ENCODE measurements at regions not wholly inside any gene's neighbourhood (a gene's known extent, or its start where the extent isn't known, plus 50 kb on each side); places are given as distances from the start of the nearest gene placed in this dataset.
"Not testable (repeated sequence)": the region's sequence is repeated elsewhere in the genome, so short reads cannot be mapped to it uniquely, and the experiment has no call there.

DNA sequence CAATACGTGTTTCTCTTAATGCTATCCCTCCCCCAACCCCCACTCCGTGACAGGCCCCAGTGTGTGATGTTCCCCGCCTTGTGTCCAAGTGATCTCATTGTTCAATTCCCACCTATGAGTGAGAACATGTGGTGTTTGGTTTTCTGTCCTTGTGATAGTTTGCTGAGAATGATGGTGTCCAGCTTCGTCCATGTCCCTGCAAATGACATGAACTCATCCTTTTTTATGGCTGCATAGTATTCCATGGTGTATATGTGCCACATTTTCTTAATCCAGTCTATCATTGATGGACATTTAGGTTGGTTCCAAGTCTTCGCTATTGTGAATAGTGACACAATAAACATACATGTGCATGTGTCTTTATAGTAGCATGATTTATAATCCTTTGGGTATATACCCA lies 52.5 kb downstream of the KIAA0408 start:
- DNase-seq (ENCODE audit: low read depth), result not testable (repeated sequence)

DNA sequence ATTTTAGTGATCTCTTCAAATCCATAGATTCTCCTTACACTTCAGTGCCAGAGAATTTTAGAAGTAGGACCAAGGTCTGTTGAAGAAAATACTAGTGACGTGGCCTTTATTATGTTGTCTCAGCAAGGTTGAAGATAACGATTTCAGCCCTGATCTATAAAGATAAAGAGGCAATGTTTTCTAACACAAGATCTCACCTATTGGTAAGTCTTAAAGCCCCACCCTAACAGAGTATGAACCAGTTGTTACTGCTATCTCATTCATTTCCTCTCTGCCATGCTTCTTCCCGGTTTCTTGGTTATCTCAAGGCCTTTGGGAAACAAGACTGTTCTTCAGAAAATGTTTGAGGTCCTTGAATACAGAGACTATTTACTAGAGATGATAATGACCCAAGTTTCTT lies 53.1 kb downstream of the KIAA0408 start:
- no peak for DNase-seq (ENCODE audit: low read depth)

DNA sequence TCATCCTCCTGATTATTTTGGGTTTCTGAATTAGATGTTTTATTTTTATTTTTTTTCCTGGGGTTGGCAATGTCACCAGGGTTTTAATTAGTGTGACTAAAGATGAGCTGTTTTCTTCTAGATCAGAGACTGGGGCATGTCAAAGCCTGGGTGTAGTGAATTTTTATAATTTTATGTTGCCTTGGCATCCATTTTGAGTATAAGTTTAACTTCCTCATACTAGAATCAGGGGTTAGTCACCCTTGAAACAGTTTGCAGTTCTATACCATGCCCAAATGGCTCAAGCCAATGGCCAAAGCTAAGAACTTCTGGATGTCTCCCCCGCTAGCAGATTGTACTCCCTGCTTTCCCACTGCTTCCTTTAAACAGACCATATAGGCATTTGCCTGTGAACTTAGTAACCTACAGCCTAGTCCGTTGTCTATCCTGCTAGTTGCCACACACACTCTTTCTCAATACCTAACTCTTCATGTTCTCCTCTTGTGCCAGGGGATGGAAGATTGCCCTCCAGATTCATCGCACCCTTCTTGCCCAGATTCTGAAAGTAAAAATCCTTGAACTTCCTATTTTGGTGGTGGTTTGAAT lies 54.5 kb downstream of the KIAA0408 start:
- DNase-seq (ENCODE audit: low read depth), result peak; percentile 5

DNA sequence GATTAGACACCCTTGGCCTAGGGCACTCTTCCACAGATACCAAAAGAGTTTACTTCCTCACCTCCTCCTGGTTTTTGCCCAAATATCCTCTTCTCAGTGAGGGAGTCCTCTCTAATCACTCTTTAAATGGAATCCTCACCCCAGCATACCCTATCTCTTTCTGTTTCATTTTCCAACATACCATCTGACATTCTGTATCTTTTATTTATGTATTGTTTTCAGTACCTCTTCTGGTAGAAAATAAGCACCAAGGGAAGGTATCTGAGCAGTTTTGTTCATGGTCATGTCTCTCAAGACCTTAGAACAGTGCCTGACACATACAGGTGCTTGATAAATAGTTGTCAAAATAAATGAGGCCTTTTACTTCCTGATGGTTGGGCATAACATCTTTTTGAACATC lies 55.1 kb downstream of the KIAA0408 start:
- no peak for DNase-seq (ENCODE audit: low read depth)

DNA sequence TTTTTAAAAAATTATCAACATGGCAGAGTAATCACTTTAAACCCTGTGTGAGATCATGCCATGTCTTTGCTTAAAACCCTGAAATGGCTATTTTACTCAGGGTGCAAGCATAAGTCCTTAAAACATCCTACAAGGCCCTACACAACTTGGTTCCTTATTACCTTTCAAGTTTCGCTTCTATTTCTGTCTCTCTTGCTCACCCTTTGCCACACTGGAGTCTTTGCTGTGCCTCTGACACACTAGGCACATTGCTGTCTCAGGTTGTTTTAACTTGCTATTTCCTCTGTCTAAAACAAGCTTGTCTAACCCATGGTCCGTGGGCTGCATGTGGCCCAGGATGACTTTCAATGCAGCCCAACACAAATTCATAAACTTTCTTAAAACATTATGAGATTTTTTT lies 55.6 kb downstream of the KIAA0408 start:
- DNase-seq (ENCODE audit: low read depth), result no peak

DNA sequence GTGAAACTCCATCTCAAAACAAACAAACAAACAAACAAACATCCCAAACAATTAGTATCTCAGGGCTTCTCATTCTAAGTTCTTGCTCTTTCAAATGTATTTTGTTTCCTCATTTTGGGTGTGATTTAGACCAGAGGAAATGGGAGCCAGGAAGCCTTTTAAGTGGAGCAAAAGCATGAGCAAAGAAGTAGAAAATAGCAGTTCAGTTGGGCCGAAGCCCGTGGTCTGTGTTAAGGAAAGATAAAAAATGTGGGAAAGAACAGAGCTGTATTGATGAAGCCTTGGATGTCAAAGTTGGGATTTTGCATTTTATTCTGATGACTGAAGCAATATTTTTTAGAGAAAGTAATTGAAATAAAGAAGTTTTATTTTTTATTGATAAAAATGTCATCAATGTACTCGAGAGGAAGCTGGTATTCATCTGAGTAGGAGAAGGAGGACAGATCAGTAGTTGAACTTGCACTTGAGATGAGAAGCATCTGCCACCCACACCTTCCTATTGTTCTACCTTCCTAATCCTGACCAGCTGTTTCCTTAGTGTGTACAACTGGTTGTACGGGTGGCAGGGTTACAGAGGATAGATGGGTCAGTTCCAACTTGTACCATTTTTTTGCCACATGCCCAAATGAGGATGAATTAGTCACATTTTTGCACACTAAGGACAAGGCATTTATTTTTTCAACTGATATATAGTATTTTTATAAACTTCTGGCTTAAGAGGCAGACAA lies 56.1 kb downstream of the KIAA0408 start:
- DNase-seq (ENCODE audit: low read depth), result no peak

DNA sequence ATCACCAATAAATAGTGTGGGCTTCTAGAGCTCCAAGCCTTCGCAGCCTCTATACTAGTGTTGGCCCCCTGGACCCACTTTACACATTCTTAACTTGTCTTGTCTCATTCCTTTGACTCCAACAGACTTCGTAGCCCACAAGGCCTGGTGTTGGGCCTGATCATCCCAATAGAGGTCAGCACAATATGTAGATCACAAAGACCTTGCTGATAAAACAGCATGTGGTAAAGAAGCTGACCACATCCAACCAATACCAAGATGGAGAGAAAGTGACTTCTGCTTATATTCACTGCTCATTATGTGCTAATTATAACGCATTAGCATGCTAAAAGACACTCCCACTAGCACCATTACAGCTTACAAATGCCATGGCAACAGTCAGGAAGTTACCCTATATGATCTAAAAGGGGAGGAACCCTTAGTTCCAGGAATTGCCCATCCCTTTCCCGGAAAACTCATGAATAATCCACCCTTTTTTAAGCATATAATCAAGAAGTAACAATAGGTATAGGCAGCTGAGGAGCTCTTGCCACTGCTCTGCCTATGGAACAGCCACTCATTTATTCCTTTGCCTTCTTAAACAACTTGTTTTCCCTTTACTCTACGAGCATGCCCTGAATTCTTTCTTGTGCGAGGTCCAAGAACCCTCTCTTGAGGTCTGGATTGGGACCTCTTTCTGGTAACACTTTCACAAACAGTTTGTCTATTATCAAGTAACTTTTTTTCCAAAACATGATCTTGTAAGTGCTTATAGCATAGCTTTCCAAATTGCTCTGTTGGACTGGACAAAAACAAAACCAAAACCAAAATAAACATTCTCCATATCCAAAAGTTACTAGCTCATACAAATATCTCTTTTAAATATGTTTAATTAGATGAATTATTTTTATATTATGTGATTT lies 54.6 kb upstream of the ECHDC1 start:
- DNase-seq (ENCODE audit: low read depth), result peak; percentile 9

DNA sequence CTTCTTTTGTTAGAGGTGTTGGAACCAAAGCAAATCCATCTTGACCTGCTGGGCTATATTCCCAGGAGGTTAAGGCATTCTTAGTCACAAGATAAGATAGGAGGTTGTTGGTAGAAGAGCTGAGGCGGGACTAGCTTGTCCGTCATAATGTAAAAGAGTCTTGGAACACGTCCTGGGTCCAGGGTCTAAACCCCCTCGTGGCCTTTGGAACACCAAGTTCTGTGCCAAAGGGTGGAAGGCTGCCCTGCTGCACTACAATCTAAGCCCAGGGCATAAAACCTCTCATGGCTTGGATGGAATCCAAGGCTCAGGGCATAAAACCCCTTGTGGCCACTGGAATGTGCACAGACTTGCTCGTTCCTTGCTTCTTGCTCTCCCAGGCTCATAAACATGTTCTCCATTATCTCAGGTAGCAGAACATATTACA lies 53.8 kb upstream of the ECHDC1 start:
- DNase-seq (ENCODE audit: low read depth), result peak; percentile 4

Data from fibroblast of gingiva (primary cell).